ENCODE measurements at regions not wholly inside any gene's neighbourhood (a gene's known extent, or its start where the extent isn't known, plus 50 kb on each side); places are given as distances from the start of the nearest gene placed in this dataset.

- TF ChIP-seq CTCF (conservative IDR thresholded peaks at IDR 0.05) = no peak
- no peak overlapping the region for H3K27ac ChIP-seq
Observed at GRCh38 chr16:49216593-49216992, 65.0 kb downstream of the CBLN1 start.

- no peak overlapping the region for H3K27ac ChIP-seq
- no peak for TF ChIP-seq CTCF (conservative IDR thresholded peaks at IDR 0.05)
Observed at GRCh38 chr16:49213594-49213993, 68.0 kb downstream of the CBLN1 start.

- no peak overlapping the region for H3K27ac ChIP-seq
- TF ChIP-seq CTCF (conservative IDR thresholded peaks at IDR 0.05) = no peak
Observed at GRCh38 chr16:49204191-49204590, 77.4 kb downstream of the CBLN1 start.

- no peak for TF ChIP-seq CTCF (conservative IDR thresholded peaks at IDR 0.05)
- no peak overlapping the region for H3K27ac ChIP-seq
Observed at GRCh38 chr16:49203361-49203760, 78.3 kb downstream of the CBLN1 start.

- H3K27ac ChIP-seq = no peak overlapping the region
- no peak for TF ChIP-seq CTCF (conservative IDR thresholded peaks at IDR 0.05)
Observed at GRCh38 chr16:49201118-49201517, 80.5 kb downstream of the CBLN1 start.

- no peak for TF ChIP-seq CTCF (conservative IDR thresholded peaks at IDR 0.05)
- no peak overlapping the region for H3K27ac ChIP-seq
Observed at GRCh38 chr16:49200223-49200820, 81.3 kb downstream of the CBLN1 start.

- no peak for TF ChIP-seq CTCF (conservative IDR thresholded peaks at IDR 0.05)
- H3K27ac ChIP-seq = no peak overlapping the region
Observed at GRCh38 chr16:49195237-49195548, 86.4 kb downstream of the CBLN1 start.
